ENCODE measurements at regions not wholly inside any gene's neighbourhood (a gene's known extent, or its start where the extent isn't known, plus 50 kb on each side); places are given as distances from the start of the nearest gene placed in this dataset.

GRCh38 chr7:120205101-120205500 is 67.9 kb upstream of the KCND2 start:
- Histone ChIP-seq H3K9me2 (replicated peaks; ENCODE audit: insufficient read depth, low read length) (no peaks in the 10 kb centered on the region), H3K4me3 (ENCODE audit: insufficient read depth, low read length, poor library complexity, severe bottlenecking) (no peak overlapping the region), H2AFZ (ENCODE audit: low read depth, low read length, severe bottlenecking) (no peak overlapping the region), H3K4me2 (ENCODE audit: low read depth, low read length, poor library complexity, severe bottlenecking) (no peak overlapping the region), H3K9me3 (ENCODE audit: insufficient read depth, low read length) (no peaks in the 10 kb centered on the region), H3K36me3 (ENCODE audit: low read length) (no peaks in the 10 kb centered on the region), H3F3A (ENCODE audit: insufficient read depth) (no peaks in the 10 kb centered on the region), H4K20me1 (ENCODE audit: low read depth, low read length) (no peaks in the 10 kb centered on the region), H3K27me3 (ENCODE audit: low read length) (no peaks in the 10 kb centered on the region), H3K9ac (ENCODE audit: low read length) (no peak overlapping the region), H3K79me2 (ENCODE audit: insufficient read depth, low read length) (no peaks in the 10 kb centered on the region), H3K27ac (ENCODE audit: low read depth, low read length) (no peak overlapping the region)
- TF ChIP-seq CTCF (IDR thresholded peaks at IDR 0.05; ENCODE audit: insufficient read depth, low read length, poor library complexity, severe bottlenecking) (no peak), EZH2phosphoT487 (conservative IDR thresholded peaks at IDR 0.05; ENCODE audit: low read length) (no peak)

GRCh38 chr7:120207037-120207436 is 65.9 kb upstream of the KCND2 start:
- Histone ChIP-seq H3K9ac (ENCODE audit: low read length) (no peak overlapping the region), H3K9me3 (ENCODE audit: insufficient read depth, low read length) (no peaks in the 10 kb centered on the region), H3K9me2 (replicated peaks; ENCODE audit: insufficient read depth, low read length) (no peaks in the 10 kb centered on the region), H4K20me1 (ENCODE audit: low read depth, low read length) (no peaks in the 10 kb centered on the region), H3K4me3 (ENCODE audit: insufficient read depth, low read length, poor library complexity, severe bottlenecking) (no peak overlapping the region), H3K79me2 (ENCODE audit: insufficient read depth, low read length) (no peaks in the 10 kb centered on the region), H3K4me2 (ENCODE audit: low read depth, low read length, poor library complexity, severe bottlenecking) (no peak overlapping the region), H3K36me3 (ENCODE audit: low read length) (no peaks in the 10 kb centered on the region), H3K27ac (ENCODE audit: low read depth, low read length) (no peak overlapping the region), H3K27me3 (ENCODE audit: low read length) (no peaks in the 10 kb centered on the region), H3F3A (ENCODE audit: insufficient read depth) (no peaks in the 10 kb centered on the region), H2AFZ (ENCODE audit: low read depth, low read length, severe bottlenecking) (no peak overlapping the region)
- TF ChIP-seq CTCF (IDR thresholded peaks at IDR 0.05; ENCODE audit: insufficient read depth, low read length, poor library complexity, severe bottlenecking) = no peak
- TF ChIP-seq EZH2phosphoT487 (conservative IDR thresholded peaks at IDR 0.05; ENCODE audit: low read length) = no peak

GRCh38 chr7:120215654-120216053 is 57.3 kb upstream of the KCND2 start:
- Histone ChIP-seq H4K20me1 (ENCODE audit: low read depth, low read length) (no peaks in the 10 kb centered on the region), H3K27ac (ENCODE audit: low read depth, low read length) (no peak overlapping the region), H3K9me2 (replicated peaks; ENCODE audit: insufficient read depth, low read length) (no peaks in the 10 kb centered on the region), H3K27me3 (ENCODE audit: low read length) (no peaks in the 10 kb centered on the region), H3K9me3 (ENCODE audit: insufficient read depth, low read length) (no peaks in the 10 kb centered on the region), H3K79me2 (ENCODE audit: insufficient read depth, low read length) (no peaks in the 10 kb centered on the region), H3K4me2 (ENCODE audit: low read depth, low read length, poor library complexity, severe bottlenecking) (no peak overlapping the region), H3K36me3 (ENCODE audit: low read length) (no peaks in the 10 kb centered on the region), H3F3A (ENCODE audit: insufficient read depth) (no peaks in the 10 kb centered on the region), H3K9ac (ENCODE audit: low read length) (no peak overlapping the region), H3K4me3 (ENCODE audit: insufficient read depth, low read length, poor library complexity, severe bottlenecking) (no peak overlapping the region), H2AFZ (ENCODE audit: low read depth, low read length, severe bottlenecking) (no peak overlapping the region)
- TF ChIP-seq EZH2phosphoT487 (conservative IDR thresholded peaks at IDR 0.05; ENCODE audit: low read length) (no peak), CTCF (IDR thresholded peaks at IDR 0.05; ENCODE audit: insufficient read depth, low read length, poor library complexity, severe bottlenecking) (no peak)

GRCh38 chr7:120216947-120217346 is 56.0 kb upstream of the KCND2 start:
- Histone ChIP-seq H3F3A (ENCODE audit: insufficient read depth) (no peaks in the 10 kb centered on the region), H4K20me1 (ENCODE audit: low read depth, low read length) (no peaks in the 10 kb centered on the region), H3K36me3 (ENCODE audit: low read length) (no peaks in the 10 kb centered on the region), H3K27ac (ENCODE audit: low read depth, low read length) (no peak overlapping the region), H3K9ac (ENCODE audit: low read length) (no peak overlapping the region), H2AFZ (ENCODE audit: low read depth, low read length, severe bottlenecking) (no peak overlapping the region), H3K79me2 (ENCODE audit: insufficient read depth, low read length) (no peaks in the 10 kb centered on the region), H3K9me2 (replicated peaks; ENCODE audit: insufficient read depth, low read length) (no peaks in the 10 kb centered on the region), H3K27me3 (ENCODE audit: low read length) (no peaks in the 10 kb centered on the region), H3K4me3 (ENCODE audit: insufficient read depth, low read length, poor library complexity, severe bottlenecking) (no peak overlapping the region), H3K9me3 (ENCODE audit: insufficient read depth, low read length) (no peaks in the 10 kb centered on the region), H3K4me2 (ENCODE audit: low read depth, low read length, poor library complexity, severe bottlenecking) (no peak overlapping the region)
- TF ChIP-seq CTCF (IDR thresholded peaks at IDR 0.05; ENCODE audit: insufficient read depth, low read length, poor library complexity, severe bottlenecking) = no peak
- no peak for TF ChIP-seq EZH2phosphoT487 (conservative IDR thresholded peaks at IDR 0.05; ENCODE audit: low read length)
